ENCODE measurements at regions not wholly inside any gene's neighbourhood (a gene's known extent, or its start where the extent isn't known, plus 50 kb on each side); places are given as distances from the start of the nearest gene placed in this dataset.

GRCh38 chr20:60667641-60668040 lies 584.4 kb upstream of the CDH4 start:
- TF ChIP-seq CTCF (IDR thresholded peaks at IDR 0.05; ENCODE audit: control extremely low read depth in 1 of 3, insufficient read depth in 1 of 3, low read depth in 1 of 3, low read length in 3 of 3), result no peak
- no peak for TF ChIP-seq GABPA (IDR thresholded peaks at IDR 0.05; ENCODE audit: borderline replicate concordance, insufficient read depth, low read length)
- no peak for TF ChIP-seq PHF8 (conservative IDR thresholded peaks at IDR 0.05; ENCODE audit: low read depth, low read length)
- no peak for TF ChIP-seq USF2 (IDR thresholded peaks at IDR 0.05; ENCODE audit: low read length)
- TF ChIP-seq ATF2 (IDR thresholded peaks at IDR 0.05; ENCODE audit: low read length), result no peak
- no peak for TF ChIP-seq RFX5 (IDR thresholded peaks at IDR 0.05; ENCODE audit: borderline replicate concordance, low read depth, low read length)
- TF ChIP-seq RBBP5 (IDR thresholded peaks at IDR 0.05; ENCODE audit: borderline replicate concordance, low read depth, low read length), result no peak
- TF ChIP-seq HDAC2 (IDR thresholded peaks at IDR 0.05; ENCODE audit: borderline replicate concordance in 1 of 2, low read depth in 2 of 2, low read length in 2 of 2), result no peak
- TF ChIP-seq EZH2 (IDR thresholded peaks at IDR 0.05; ENCODE audit: low read depth, low read length, severe bottlenecking), result no peak
- TF ChIP-seq POLR2AphosphoS5 (IDR thresholded peaks at IDR 0.05; ENCODE audit: low read depth, low read length), result no peak
- TF ChIP-seq CHD2 (IDR thresholded peaks at IDR 0.05; ENCODE audit: low read length), result no peak

All from H1 (cell line).